HS-27A (cell line): ENCODE measurements at regions not wholly inside any gene's neighbourhood (a gene's known extent, or its start where the extent isn't known, plus 50 kb on each side); places are given as distances from the start of the nearest gene placed in this dataset.

Experiments
- DNase-seq: peaks from one replicate; pipeline ENCODE4 v3.0.0-alpha.2; 2012; ENCODE audit warnings: low read depth, missing footprints

DNA sequence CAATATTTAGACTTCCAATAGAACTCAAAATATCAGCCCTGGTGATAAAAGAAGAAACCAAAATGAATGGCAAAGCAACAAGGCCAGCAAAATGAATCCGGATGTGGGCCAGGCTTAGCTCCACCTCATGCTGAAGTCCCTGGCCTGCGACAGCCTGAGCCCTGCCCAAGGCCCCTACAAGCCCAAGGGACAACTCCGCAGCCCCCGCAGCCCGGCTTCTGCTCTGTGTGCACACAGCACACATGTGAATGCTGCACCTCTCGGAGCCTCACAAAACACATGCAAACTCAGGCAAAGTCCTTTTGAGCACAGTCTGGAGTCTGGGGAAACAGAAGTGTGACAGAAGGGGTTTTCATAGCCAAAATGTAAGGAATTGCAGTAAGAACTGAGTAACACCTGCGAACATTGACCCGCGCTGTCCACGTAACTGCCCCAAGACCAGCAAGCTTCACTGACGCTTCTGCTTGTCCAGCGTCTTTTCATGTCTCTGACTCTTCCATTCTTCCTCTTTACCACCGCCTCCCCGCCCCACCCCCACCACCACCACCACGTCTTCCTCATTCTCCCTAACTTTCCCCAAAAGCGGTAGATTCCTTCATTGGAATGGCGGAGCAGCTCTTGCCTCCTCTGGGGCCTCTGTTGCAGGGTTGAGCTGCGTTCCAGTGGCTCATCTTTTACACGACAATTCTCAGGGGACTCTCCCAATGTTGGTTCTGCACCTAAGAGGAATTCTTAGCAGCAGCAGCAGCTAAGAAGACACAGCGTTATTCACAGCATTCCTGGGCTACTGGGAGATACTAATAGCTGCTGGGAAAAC lies 136.4 kb upstream of the COPS8 start:
- no peak for DNase-seq

DNA sequence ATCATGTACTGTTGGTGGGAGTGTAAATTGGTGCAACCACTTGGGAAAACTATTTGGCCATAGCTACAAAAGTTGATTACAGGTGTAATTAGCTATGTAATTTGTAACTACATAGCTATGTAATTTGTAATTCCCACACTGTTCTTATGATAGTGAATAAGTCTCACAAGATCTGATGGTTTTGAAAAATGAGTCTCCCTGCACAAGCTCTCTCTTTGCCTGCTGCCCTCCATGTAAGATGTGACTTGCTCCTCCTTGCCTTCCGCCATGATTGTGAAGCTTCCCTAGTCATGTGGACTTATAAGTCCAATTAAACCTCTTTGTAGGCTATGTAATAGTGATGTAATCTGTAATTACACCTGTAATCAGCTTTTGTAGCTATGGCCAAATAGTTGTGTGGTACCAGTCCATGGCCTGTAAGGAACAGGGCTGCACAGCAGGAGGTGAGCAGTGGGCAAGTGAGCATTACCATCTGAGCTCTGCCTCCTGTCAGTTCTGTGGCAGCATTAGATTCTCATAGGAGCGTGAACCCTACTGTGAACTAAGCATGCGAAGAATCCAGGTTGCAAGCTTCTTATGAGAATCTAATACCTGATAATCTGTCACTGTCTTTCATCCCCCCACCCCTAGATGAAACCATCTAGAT lies 133.7 kb upstream of the COPS8 start:
- no peak for DNase-seq

DNA sequence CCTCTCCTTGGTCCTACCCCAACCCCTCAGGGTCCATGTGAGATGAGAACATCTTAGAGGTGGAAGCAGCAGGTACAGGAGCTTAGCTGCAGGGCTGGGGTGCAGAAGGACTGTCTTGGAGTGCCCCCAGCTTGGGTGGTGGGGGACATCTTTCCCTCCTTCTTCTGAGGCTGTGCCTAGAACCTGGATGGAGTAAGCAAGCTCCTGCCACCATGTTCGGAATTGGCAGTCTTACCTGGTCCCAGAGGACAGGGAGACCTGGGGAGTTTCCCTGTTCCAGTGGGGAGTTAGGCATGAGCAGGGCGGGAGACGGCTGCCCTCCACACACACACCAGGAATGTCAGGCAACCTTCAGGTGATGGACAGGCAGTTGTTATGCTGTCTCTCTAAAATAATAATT lies 131.0 kb upstream of the COPS8 start:
- no peak for DNase-seq

DNA sequence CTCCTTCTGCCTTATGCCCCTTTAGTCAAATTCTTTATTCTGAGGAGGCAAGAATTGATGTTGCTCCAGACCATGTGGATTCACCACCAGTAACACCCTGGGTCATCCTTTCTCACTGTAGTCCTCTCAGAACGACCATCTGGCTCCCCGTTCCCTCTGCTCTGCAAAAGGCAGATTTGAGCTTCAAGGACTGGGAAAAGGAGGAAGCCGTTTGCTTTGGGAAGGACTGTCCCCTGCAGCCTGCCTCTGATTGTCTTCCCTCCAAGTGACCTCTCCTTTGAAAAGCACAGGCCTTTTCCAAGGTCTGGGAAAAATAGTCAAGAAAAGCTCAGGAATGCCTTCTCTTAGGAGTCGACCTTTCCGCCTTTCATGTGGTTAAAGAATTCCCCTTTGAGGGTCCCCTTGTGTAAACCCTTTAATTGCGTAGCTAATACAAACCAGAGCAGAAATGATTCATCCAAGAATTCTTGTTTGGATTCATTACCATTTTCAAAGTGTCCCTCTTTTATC lies 130.1 kb upstream of the COPS8 start:
- DNase-seq: no peak

DNA sequence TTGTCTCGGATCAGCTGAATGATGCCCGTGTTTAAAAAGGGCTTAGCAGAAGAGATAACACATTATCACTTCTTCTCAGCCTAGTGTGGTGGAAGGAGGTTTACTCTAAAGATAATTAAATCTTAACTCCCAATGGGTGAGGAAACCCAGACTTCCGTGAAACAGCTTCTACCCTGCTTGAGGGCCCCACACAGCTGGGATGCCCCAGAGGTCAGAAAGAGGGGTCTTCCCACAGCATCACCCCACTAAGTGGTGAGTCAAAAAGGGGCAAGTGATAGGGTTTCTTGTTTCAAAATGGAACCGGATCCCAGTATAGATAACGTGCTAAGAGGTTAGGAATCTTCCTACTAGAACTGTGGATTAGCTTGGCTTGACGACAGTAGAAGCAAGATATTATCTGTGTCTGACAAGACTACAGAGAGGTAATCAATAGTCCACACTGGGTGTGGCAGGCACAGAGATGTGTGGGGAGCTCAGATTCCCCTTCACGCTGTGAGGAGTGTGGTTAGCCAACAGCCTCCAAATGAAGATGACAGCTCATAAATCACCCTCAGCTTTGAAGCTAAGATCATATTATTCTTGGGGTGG lies 129.6 kb upstream of the COPS8 start:
- DNase-seq: no peak

DNA sequence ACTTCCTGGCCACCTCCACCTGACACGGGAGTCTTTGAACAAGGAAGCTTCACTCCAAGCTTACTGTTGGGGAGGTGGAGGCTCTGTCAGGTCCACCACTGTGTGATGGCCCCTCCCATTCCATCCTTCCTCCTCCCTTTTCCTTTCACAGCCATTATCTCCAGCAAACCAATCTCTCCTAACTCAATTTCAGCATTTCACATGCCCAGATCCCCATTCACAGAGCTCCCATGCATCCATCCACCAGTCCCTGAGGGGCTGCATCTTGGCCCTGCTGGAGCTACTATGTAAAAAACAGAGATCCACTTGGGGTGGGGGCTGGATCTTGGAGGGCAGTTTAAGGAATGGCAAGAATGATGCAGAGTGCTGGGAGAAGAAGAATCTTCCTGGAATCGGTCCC lies 129.0 kb upstream of the COPS8 start:
- no peak for DNase-seq

DNA sequence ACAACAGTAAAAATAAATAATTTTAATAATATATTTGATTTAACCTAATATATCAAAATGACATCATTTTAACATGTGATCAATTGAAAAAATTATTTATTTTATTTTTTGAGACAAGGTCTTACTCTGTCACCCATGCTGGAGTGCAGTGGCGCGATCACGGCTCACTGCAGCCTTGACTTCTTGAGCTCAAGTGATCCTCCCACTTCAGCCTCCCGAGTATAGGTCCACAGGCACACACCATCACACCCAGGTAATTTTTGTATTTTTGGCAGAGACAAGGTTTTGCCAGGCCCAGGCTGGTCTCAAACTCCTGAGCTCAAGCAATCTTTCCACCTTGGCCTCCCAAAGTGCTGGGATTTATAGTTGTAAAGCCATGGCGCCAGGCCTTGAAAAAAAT lies 126.7 kb upstream of the COPS8 start:
- DNase-seq: no peak

DNA sequence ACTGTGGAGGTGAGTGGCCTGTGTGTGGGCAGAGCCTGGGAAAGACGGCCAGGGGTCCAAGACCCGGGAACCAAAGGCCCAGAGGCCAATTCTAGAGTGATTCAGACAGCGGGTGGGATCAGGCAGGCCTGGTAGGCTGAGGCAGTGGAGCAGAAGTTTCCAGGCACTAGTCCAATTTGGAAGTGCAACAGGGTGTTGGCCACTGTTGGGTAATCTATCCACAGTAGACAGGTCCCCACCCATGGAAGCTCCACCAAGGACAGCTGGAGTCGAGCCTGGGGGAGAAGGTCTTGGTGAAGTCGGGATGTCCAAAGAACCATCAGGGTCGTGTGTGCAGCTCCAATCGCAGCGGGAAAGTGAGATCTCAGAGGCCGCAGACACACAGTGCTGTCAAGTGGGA lies 125.8 kb upstream of the COPS8 start:
- no peak for DNase-seq

DNA sequence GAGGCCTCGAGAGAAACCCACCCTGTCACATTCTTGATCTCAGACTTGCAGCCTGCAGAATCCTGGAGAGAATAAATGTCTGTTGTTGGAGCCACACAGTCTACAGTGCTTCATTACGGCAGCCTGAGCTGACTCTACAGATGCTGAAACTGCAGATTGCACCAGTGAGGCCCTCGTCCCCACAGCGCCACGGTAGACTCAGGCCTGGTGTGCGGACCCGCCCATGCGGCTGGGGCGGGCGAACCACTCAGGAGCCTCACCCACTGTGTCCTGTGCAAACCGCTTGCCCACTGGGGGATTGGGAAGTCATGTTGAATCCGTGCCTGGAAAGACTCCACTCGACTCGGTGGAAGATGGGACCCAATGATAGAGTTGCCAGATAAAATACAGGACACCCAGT lies 125.2 kb upstream of the COPS8 start:
- no peak for DNase-seq

DNA sequence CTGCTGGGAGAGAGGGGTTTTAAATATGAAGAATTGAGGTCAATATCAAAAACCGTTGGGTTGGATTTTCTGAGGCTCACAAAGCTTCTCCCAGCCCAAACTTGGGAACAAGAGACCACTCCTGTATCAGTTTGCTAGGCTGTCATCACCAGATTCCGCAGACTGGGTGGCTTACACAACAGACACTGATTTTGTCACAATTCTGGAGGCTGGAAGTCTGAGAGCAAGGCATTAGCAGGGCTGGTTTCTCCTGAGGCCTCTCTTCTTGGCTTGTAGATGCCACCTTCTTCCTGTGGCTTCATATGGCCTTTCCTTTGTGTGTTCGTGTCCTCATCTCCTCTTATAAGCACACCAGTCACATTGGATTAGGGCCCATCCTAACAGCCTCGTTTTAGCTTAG lies 122.9 kb upstream of the COPS8 start:
- DNase-seq: no peak

DNA sequence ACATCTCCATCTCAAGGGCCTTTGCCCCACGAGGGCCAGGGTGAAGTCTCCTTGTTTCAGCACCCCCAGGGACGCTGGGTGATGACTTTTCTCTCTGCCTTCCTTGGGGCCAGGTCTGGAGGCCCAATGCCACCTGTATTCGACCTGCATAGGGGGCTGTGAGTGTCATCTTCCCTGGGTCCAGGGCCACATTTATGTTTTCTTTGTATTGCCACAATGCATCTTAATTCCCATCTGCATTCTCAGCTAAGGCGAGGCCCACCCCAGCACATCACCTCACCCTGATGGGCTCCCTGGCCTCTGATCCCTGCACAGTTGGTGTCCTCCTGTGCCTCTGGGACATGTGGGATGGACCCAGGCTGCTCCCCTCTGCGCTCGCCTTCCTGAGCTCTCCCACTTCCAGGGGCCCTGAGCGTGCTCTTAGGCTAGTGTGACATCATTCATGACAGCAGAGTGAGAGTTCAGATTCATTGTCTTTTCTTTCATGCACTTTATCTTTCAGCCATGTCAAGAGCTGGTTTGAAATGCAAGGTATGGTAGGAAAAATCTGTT lies 122.0 kb upstream of the COPS8 start:
- no peak for DNase-seq

DNA sequence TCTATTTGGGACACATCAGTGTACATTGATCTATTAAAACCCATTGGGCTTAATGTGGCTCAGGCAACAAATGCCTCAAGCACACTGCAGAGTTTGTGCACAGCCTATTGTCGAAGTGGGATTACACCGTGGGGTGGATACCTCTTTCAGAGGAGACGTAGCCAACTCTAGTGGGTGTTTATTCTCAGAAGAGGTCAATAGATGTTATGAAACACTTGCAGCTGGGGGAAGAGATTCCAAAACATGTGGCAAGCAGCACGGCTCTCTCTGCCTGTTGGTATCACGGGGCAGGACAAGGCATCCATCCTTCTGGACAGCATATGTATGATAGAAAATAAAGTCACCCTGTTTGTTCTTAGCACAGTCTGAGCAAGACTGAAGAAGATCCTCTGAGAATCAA lies 121.4 kb upstream of the COPS8 start:
- DNase-seq: no peak

DNA sequence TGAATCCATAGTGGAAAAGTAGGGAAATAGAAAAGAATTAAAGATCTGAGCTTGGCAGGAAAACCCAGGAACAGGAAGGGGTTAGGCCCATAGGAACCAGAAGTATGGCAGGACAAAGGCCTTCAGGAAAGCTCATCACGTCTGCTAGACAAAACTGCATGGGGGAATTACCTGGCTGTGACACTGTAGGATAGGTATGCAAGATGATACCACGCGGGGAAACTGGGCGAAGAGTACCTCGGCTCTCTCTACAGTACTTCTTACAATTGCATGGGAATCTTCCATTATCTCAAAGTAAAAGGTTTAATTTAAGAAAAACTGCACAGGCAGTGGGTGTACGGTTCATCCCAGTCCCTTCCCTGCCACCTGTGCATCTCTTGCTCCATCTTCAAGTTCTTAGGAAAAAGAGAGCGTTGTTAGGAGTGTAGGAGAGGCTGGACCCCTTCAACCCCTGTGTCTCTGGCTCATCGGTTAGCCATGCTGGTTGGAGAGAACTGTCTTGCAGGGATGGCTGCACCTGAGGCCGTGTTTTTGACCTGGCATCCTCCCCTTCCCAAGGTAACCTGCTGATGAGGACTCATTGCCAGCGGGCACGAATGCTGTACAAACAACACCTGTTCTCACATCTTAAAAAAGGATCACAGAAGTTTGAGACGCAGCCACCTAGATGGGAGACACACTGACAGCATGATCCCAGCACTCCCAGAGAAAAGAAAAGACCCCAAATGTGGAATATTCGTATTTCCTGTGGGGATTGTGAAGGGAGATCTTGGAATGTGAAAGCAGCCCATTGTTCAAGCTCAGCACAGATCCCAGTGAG lies 120.5 kb upstream of the COPS8 start:
- no peak for DNase-seq

DNA sequence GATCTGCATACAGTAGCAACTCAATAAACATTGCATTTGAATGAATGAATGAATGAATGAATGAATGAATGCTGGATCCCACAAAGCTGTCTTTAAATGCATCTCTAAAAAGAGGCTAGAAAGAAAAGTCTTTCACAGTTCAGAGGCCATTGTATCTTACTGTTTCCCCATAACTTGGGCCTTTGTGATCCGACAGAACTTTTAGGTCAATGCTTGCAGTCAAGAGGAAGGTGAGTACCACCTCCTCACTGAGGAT lies 119.9 kb upstream of the COPS8 start:
- no peak for DNase-seq

DNA sequence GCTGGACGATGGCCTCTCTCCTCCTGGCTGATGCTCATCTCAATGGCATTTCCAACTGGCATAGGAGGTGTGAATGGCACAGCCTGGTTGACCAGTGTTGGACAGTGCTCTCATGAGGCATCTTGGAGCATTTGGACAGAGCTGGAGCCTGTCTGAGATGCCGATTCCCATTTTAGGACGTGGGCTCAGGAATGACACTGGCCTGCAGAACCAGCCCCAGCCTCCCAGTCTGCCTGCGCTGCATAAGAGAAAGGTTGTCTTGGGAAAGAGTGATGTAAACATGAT lies 118.2 kb upstream of the COPS8 start:
- DNase-seq: no peak

DNA sequence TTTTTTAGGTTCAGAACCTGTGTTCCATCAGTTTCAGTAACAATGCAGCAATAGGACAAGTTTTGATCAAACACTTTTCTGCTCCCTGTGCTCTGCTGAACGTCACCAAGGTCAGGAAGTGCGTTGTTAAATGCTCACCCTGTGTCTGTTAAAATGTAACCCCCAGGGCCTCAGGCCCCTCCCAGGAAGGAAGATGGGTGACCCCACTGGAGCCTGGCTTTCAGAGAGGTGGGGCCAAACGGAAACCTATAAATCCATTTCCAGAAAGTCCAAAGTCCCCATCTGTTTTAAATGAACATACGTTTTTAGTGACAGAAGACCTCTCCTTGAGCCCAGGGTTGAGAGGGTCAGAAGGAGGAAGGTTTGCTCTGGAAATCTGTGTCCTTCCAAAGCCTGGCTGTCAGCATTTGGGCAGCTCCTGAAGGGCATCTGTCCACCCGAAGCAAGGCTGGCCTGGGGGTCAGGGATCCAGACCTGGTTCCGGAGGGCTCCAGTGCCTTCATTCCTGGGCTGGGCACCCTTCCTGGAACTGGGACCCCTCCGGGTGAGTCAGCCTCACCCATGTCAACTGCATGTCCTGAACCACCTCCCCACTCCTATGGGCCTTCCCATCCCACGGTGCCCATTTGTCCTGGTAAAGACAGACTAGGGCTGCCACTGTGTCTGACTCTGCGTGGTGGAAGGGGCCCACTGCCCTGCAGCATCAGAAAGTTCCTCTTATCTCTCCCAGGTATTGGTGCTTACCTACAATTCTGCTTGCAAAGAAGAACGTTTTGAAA lies 117.4 kb upstream of the COPS8 start:
- no peak for DNase-seq

DNA sequence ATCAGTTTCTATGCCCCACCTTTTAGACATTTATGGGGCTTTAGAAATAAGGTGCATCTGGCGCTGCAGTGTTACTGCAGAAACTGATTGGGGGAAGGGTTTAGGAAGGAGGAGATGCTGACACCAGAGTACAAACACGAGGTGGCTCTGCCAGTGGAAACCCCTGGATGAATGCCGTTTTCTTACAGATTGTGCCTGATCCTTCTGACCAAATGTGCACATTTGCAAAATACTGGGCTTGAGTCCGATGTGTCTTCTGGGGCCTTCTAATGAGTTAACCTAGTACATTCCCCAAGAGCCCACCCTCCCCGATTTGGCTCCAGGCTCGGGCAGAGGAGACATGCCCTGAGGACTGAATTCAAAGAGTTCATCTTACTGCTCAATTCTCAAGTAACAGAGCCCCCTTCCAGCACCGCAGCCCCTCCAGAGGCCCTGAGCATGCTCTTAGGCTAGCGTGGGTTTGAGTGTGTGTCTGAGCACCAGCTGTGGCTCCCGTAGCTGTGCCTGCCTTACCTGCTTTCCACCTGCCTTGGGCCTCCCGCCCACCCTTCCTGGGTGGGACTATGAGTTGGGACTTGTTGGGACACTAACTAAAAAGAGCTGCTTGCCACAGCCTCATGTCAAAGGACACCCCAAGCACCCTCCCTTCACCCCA lies 116.7 kb upstream of the COPS8 start:
- DNase-seq: no peak

DNA sequence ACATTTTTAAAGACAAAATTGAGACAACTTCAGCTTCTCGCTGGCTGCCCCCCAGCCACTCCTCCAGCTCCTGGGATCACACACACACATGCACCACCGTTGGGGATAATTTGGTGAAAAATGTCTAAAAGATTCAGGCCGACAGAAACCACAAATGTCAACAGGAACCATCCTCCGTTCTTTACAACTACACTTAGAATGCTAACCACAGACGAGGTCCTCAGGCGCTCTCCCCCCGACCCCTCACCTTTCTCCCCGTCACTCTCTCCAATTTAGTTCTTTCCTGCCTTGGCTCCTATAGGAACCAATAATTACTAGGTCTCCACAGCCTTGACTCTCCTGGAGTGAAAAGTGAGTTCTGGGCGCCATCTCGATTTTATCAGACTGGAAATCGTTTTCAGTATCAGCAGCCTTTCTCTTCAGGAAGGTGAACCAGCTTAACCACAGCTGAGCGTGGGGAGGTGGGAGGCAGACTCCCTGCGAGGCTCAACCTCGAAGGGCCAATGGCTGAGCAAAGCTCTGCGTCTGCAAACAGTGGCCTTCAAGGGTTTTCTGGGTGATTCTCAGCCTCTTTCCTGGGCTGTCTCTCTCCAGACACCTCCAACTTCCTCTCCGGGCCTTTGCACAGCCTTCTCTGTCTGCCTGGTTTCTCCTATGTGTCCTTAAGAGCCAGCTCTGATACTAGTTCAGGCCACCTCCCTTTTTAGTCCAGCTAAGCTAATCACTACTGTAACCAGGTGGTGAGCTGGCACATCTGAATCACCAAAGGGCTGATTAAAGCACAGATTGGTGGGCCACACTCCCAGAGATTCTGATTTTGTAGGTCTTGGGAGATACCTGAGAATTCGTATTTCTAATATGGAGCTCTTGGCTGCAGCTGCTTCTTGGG lies 115.7 kb upstream of the COPS8 start:
- DNase-seq: no peak

DNA sequence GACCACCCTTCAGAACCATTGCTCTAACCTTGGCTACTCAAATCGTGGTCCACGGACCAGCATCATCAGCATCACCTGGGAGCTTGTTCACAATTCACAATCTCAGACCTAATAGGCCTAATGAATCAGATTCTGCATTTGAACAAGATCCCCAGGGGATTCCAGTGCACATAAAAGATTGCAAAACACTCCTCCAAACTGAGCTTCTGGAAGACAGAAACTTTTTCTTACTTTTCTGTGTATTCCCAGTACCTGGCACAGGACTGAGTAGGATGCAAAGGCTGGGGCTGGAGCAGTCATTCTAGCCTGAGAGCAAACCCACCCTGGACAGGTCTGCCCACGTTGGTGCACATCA lies 115.1 kb upstream of the COPS8 start:
- DNase-seq: no peak

DNA sequence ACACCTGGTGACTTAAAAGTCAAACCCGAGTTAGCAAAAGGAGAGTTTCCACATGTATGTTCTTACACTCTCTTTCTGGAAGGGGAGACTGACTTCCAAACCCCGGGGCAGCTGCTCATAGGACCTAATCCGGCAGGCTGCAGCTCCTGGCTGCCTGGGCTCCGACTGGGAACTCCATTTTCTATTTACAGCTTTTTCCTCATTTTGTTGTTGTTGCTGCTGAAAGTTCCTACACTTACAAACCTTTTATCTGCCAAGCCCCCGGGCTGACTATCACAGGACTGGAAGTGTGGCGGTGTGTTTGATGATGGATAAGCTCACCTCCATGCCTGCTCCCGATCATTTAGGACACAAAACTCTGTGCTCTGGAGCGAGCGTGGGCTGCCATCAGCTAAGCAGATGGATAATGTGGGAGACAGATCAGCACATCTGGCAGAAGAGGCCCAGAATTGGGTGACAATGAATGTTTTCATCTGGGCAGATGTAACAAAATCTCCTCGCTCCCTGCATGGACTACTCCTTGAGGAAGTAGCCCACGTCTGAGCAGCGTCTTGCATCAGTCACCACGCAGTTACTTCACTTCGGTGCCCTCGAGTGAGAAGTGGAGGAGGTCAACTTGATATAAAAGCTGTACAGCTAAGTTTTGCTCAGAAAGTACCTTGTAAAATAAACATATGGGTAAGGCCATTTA lies 114.4 kb upstream of the COPS8 start:
- DNase-seq: no peak
